ENCODE measurements at regions not wholly inside any gene's neighbourhood (a gene's known extent, or its start where the extent isn't known, plus 50 kb on each side); places are given as distances from the start of the nearest gene placed in this dataset.
"Not testable (repeated sequence)": the region's sequence is repeated elsewhere in the genome, so short reads cannot be mapped to it uniquely, and the experiment has no call there.

- no peak for DNase-seq
Measured at GRCh38 chr12:28996688-28997087, 152.4 kb upstream of the FAR2 start.

- no peak for DNase-seq
Measured at GRCh38 chr12:28998662-28999120, 150.4 kb upstream of the FAR2 start.

- DNase-seq = no peak
Measured at GRCh38 chr12:29004066-29004935, 144.8 kb upstream of the FAR2 start.

- no peak for DNase-seq
Measured at GRCh38 chr12:29004936-29005304, 144.2 kb upstream of the FAR2 start.

- no peak for DNase-seq
Measured at GRCh38 chr12:29008786-29009185, 140.3 kb upstream of the FAR2 start.

- DNase-seq = no peak
Measured at GRCh38 chr12:29012673-29013072, 136.4 kb upstream of the FAR2 start.

GRCh38 chr12:29017532-29017931 is 131.5 kb upstream of the FAR2 start:
- DNase-seq = not testable (repeated sequence)

- DNase-seq = no peak
Measured at GRCh38 chr12:29023436-29024076, 125.5 kb upstream of the FAR2 start.

- DNase-seq = no peak
Measured at GRCh38 chr12:29024117-29024516, 125.0 kb upstream of the FAR2 start.

- DNase-seq = no peak
Measured at GRCh38 chr12:29025937-29026336, 123.1 kb upstream of the FAR2 start.

- no peak for DNase-seq
Measured at GRCh38 chr12:29026419-29026818, 122.7 kb upstream of the FAR2 start.

GRCh38 chr12:29029484-29029883 is 119.6 kb upstream of the FAR2 start:
- not testable (repeated sequence) for DNase-seq

GRCh38 chr12:29030006-29030405 is 119.1 kb upstream of the FAR2 start:
- DNase-seq = no peak

- no peak for DNase-seq
Measured at GRCh38 chr12:29032446-29032845, 116.6 kb upstream of the FAR2 start.

GRCh38 chr12:29033519-29033918 is 115.6 kb upstream of the FAR2 start:
- DNase-seq = no peak

- no peak for DNase-seq
Measured at GRCh38 chr12:29035112-29035511, 114.0 kb upstream of the FAR2 start.

GRCh38 chr12:29039013-29039412 is 110.1 kb upstream of the FAR2 start:
- no peak for DNase-seq

- no peak for DNase-seq
Measured at GRCh38 chr12:29041621-29042020, 107.5 kb upstream of the FAR2 start.

- no peak for DNase-seq
Measured at GRCh38 chr12:29043069-29043468, 106.0 kb upstream of the FAR2 start.

GRCh38 chr12:29044799-29045198 is 104.3 kb upstream of the FAR2 start:
- no peak for DNase-seq

GRCh38 chr12:29048787-29049186 is 100.3 kb upstream of the FAR2 start:
- no peak for DNase-seq

- DNase-seq = no peak
Measured at GRCh38 chr12:29050503-29050902, 98.6 kb upstream of the FAR2 start.

GRCh38 chr12:29051221-29051620 is 97.9 kb upstream of the FAR2 start:
- no peak for DNase-seq

- no peak for DNase-seq
Measured at GRCh38 chr12:29053567-29053966, 95.5 kb upstream of the FAR2 start.

Measured in CD4-positive, alpha-beta T cell treated with Interleukin-17A for 4 hours (primary cell).